PC-3 (cell line): ENCODE measurements at regions not wholly inside any gene's neighbourhood (a gene's known extent, or its start where the extent isn't known, plus 50 kb on each side); places are given as distances from the start of the nearest gene placed in this dataset.

Experiments used
- ATAC-seq: fragments of 200-7000 bp; cut with Tn5 transposase; 2 replicates; pipeline ENCODE4 v1.9.1; 2020; ENCODE audit warnings: mild to moderate bottlenecking, moderate library complexity
- BruUV-seq: library from RNA; stranded (reverse); fragments of 400-500 nt; replicated peaks from 2 replicates; lab custom pipeline; 2021; lab: Mats Ljungman, UMichigan
- CTCF ChIA-PET: fragments of 300-600 bp; sonication (Branson Sonifier 250); formaldehyde crosslinking; loops from one replicate; lab custom pipeline; 2022; ENCODE audit warnings: antibody characterized with exemption; lab: Charles Lee
- POLR2A ChIA-PET: fragments of 300-600 bp; sonication (Branson Sonifier 250); formaldehyde crosslinking; loops from one replicate; lab custom pipeline; 2022; ENCODE audit warnings: antibody characterized with exemption; ENCODE audit not compliant: unreplicated experiment; lab: Charles Lee
- DNase-seq: peaks from one replicate; pipeline ENCODE4 v3.0.0-alpha.2; 2015
- H2AFZ ChIP-seq: fragments of 300-600 bp; sonication (generic); 2 replicates; pipeline ENCODE4 v1.6.0; 2016; ENCODE audit warnings: antibody characterized with exemption, low read length
- H3F3A ChIP-seq: fragments of 300-600 bp; sonication (generic); one replicate; pipeline ENCODE4 v1.6.0; 2017; ENCODE audit warnings: antibody characterized with exemption, low read length, control low read depth, mild to moderate bottlenecking; ENCODE audit not compliant: unreplicated experiment
- H3K27ac ChIP-seq: fragments of 300-600 bp; sonication (generic); 2 replicates; pipeline ENCODE4 v1.5.1; 2016; ENCODE audit warnings: mild to moderate bottlenecking, low read length
- H3K27me3 ChIP-seq: fragments of 300-600 bp; sonication (generic); 2 replicates; pipeline ENCODE4 v1.6.1; 2016; ENCODE audit warnings: low read length, mixed read lengths
- H3K36me3 ChIP-seq: fragments of 300-600 bp; sonication (generic); 2 replicates; pipeline ENCODE4 v1.6.1; 2016; ENCODE audit warnings: low read depth, mixed run types, low read length, mixed read lengths
- H3K4me1 ChIP-seq: fragments of 300-600 bp; sonication (generic); 2 replicates; pipeline ENCODE4 v1.5.1; 2016; ENCODE audit warnings: low read length; ENCODE audit not compliant: insufficient read depth
- H3K4me2 ChIP-seq: fragments of 300-600 bp; sonication (generic); 2 replicates; pipeline ENCODE4 v1.6.0; 2016; ENCODE audit warnings: low read length
- H3K4me3 ChIP-seq: fragments of 300-600 bp; sonication (generic); 2 replicates; pipeline ENCODE4 v1.5.1; 2016; ENCODE audit warnings: mild to moderate bottlenecking, low read length, mixed read lengths
- H3K79me2 ChIP-seq: fragments of 300-600 bp; sonication (generic); 2 replicates; pipeline ENCODE4 v1.6.1; 2017; ENCODE audit warnings: low read length, mixed read lengths
- H3K9ac ChIP-seq: fragments of 300-600 bp; sonication (generic); 2 replicates; pipeline ENCODE4 v1.6.0; 2016; ENCODE audit warnings: mild to moderate bottlenecking, low read length
- H3K9me2 ChIP-seq: fragments of 300-600 bp; sonication (generic); replicated peaks from 2 replicates; pipeline ENCODE4 v1.6.1; 2016; ENCODE audit warnings: mixed run types, low read length, mixed read lengths
- H3K9me3 ChIP-seq: fragments of 300-600 bp; sonication (generic); 2 replicates; pipeline ENCODE4 v1.6.1; 2016; ENCODE audit warnings: low read length, mixed read lengths
- H4K20me1 ChIP-seq: fragments of 300-600 bp; sonication (generic); 2 replicates; pipeline ENCODE4 v1.6.1; 2016; ENCODE audit warnings: low read length, mixed read lengths
- CTCF ChIP-seq: fragments of 300-600 bp; sonication (generic); conservative IDR thresholded peaks from 2 replicates; pipeline ENCODE4 v1.5.1; 2017; ENCODE audit warnings: antibody characterized with exemption, low read depth, mild to moderate bottlenecking, low read length
- EZH2 ChIP-seq: fragments of 300-600 bp; sonication (generic); IDR thresholded peaks from one replicate; pipeline ENCODE4 v1.6.1; 2017; ENCODE audit warnings: antibody characterized with exemption, mild to moderate bottlenecking, low read length; ENCODE audit not compliant: unreplicated experiment
- EZH2phosphoT487 ChIP-seq: fragments of 300-600 bp; sonication (generic); IDR thresholded peaks from 2 replicates; pipeline ENCODE4 v1.6.1; 2018; ENCODE audit warnings: mild to moderate bottlenecking, antibody characterized with exemption, low read length, borderline replicate concordance
- intact Hi-C: fragments of 100-400 bp; cut with micrococcal nuclease; formaldehyde crosslinking; loops from 2 replicates; pipeline ENCODE4 v1.9.0; 2023

GRCh38 chr4:124868495-124868894, 156.0 kb upstream of the ANKRD50 start:
- CTCF ChIA-PET = no interaction called here
- BruUV-seq = no TSS peak

GRCh38 chr4:124867536-124867935, 155.0 kb upstream of the ANKRD50 start:
- Histone ChIP-seq H3K27me3 (no peaks in the 10 kb centered on the region), H3K79me2 (no peaks in the 10 kb centered on the region), H3K4me2 (no peak overlapping the region), H3K4me3 (no peak overlapping the region), H3F3A (no peaks in the 10 kb centered on the region), H3K9ac (no peak overlapping the region), H3K9me3 (no peaks in the 10 kb centered on the region), H2AFZ (no peak overlapping the region), H3K27ac (no peak overlapping the region), H3K4me1 (peaks cover 11% of the 10 kb centered on the region), H4K20me1 (no peaks in the 10 kb centered on the region), H3K36me3 (no peaks in the 10 kb centered on the region), H3K9me2 (no peaks in the 10 kb centered on the region)
- no peak for ATAC-seq
- intact Hi-C loops = no loop called here
- ChIA-PET POLR2A (no interaction called here), CTCF (no interaction called here)
- no peak for DNase-seq
- no TSS peak for BruUV-seq
- no peak for TF ChIP-seq CTCF
- TF ChIP-seq EZH2 = no peak
- TF ChIP-seq EZH2phosphoT487 = no peak

More at GRCh38 chr4:124868495-124868894, 156.0 kb upstream of the ANKRD50 start:
- intact Hi-C loops = no loop called here
- Histone ChIP-seq H4K20me1 (no peaks in the 10 kb centered on the region), H3K36me3 (no peaks in the 10 kb centered on the region), H3K4me1 (peaks cover 11% of the 10 kb centered on the region), H3K79me2 (no peaks in the 10 kb centered on the region), H3K27ac (peak overlapping the region; percentile 26), H3F3A (no peaks in the 10 kb centered on the region), H3K9me3 (no peaks in the 10 kb centered on the region), H3K4me3 (no peak overlapping the region), H3K9me2 (no peaks in the 10 kb centered on the region), H3K4me2 (0 out of 2 replicates have a peak overlapping the region, but pooled peaks have one; percentile 21), H3K9ac (no peak overlapping the region), H2AFZ (no peak overlapping the region), H3K27me3 (no peaks in the 10 kb centered on the region)
- POLR2A ChIA-PET = no interaction called here
- peak; percentile 55 for DNase-seq
- peak; percentile 56 for ATAC-seq
- no peak for TF ChIP-seq CTCF
- TF ChIP-seq EZH2phosphoT487 = no peak
- no peak for TF ChIP-seq EZH2

- H2AFZ ChIP-seq = no peak overlapping the region
- H3K9me2 ChIP-seq = no peaks in the 10 kb centered on the region
- intact Hi-C loops = no loop called here
- H3K9me3 ChIP-seq = no peaks in the 10 kb centered on the region
- peaks cover 11% of the 10 kb centered on the region for H3K4me1 ChIP-seq
- no peak overlapping the region for H3K27ac ChIP-seq
- H4K20me1 ChIP-seq = no peaks in the 10 kb centered on the region
- POLR2A ChIA-PET = no interaction called here
- H3K4me3 ChIP-seq = no peak overlapping the region
- no peaks in the 10 kb centered on the region for H3F3A ChIP-seq
- no TSS peak for BruUV-seq
- no peaks in the 10 kb centered on the region for H3K36me3 ChIP-seq
- H3K79me2 ChIP-seq = no peaks in the 10 kb centered on the region
- no peak for DNase-seq
- TF ChIP-seq EZH2 (no peak), CTCF (no peak), EZH2phosphoT487 (no peak)
- ATAC-seq = no peak
- CTCF ChIA-PET = no interaction called here
- H3K4me2 ChIP-seq = no peak overlapping the region
- H3K27me3 ChIP-seq = no peaks in the 10 kb centered on the region
- no peak overlapping the region for H3K9ac ChIP-seq
These were observed 153.8 kb upstream of the ANKRD50 start for GRCh38 chr4:124866301-124866700.
